Activated CD8-positive, alpha-beta T cell treated with anti-CD3 and anti-CD28 coated beads for 36 hours (primary cell): ENCODE measurements at regions not wholly inside any gene's neighbourhood (a gene's known extent, or its start where the extent isn't known, plus 50 kb on each side); places are given as distances from the start of the nearest gene placed in this dataset.

Source experiments
- ATAC-seq: fragments of 200-7000 bp; cut with Tn5 transposase; one replicate; pipeline ENCODE4 v1.10.0; 2021; ENCODE audit warnings: mild to moderate bottlenecking, moderate library complexity
- CTCF ChIA-PET: fragments of 350-600 bp; sonication (Branson Sonifier 250); formaldehyde crosslinking; loops from one replicate; lab custom pipeline; 2021; ENCODE audit warnings: antibody characterized with exemption; lab: Charles Lee
- POLR2A ChIA-PET: fragments of 350-600 bp; sonication (Branson Sonifier 250); formaldehyde crosslinking; loops from one replicate; lab custom pipeline; 2021; ENCODE audit warnings: antibody characterized with exemption; lab: Charles Lee
- DNase-seq: peaks from one replicate; pipeline ENCODE4 v3.0.0-alpha.2; 2020
- H3K27ac Mint-ChIP-seq: one replicate; pipeline ENCODE4 v1.8.0; 2021; ENCODE audit warnings: mild to moderate bottlenecking, mixed read lengths
- H3K27me3 Mint-ChIP-seq: one replicate; pipeline ENCODE4 v1.8.0; 2021; ENCODE audit warnings: mixed read lengths
- H3K36me3 Mint-ChIP-seq: one replicate; pipeline ENCODE4 v1.8.0; 2021; ENCODE audit warnings: low read depth, mixed read lengths
- H3K4me1 Mint-ChIP-seq: one replicate; pipeline ENCODE4 v1.8.0; 2021; ENCODE audit warnings: low read depth, mixed read lengths
- H3K4me3 Mint-ChIP-seq: one replicate; pipeline ENCODE4 v1.8.0; 2021; ENCODE audit warnings: mild to moderate bottlenecking, moderate library complexity, mixed read lengths
- H3K9me3 Mint-ChIP-seq: one replicate; pipeline ENCODE4 v1.8.0; 2021; ENCODE audit warnings: mixed read lengths
- CTCF ChIP-seq: fragments of 200-600 bp; IDR thresholded peaks from one replicate; pipeline ENCODE4 v1.8.0; 2022; ENCODE audit warnings: antibody characterized with exemption, mild to moderate bottlenecking
- intact Hi-C: fragments of 100-400 bp; cut with micrococcal nuclease; formaldehyde crosslinking; loops from one replicate; pipeline ENCODE4 v1.10.0; 2022

GRCh38 chr3:118075873-118076272 lies 958.8 kb downstream of the IGSF11 start:
- H3K27ac Mint-ChIP-seq = no peak overlapping the region
- ChIA-PET POLR2A (no interaction called here), CTCF (no interaction called here)
- H3K4me3 Mint-ChIP-seq = no peak overlapping the region
- peaks cover 14% of the 10 kb centered on the region for H3K9me3 Mint-ChIP-seq
- no peaks in the 10 kb centered on the region for H3K4me1 Mint-ChIP-seq
- DNase-seq = no peak
- no peak for ATAC-seq
- no peak for TF ChIP-seq CTCF
- no peaks in the 10 kb centered on the region for H3K36me3 Mint-ChIP-seq
- no peaks in the 10 kb centered on the region for H3K27me3 Mint-ChIP-seq
- intact Hi-C loops = no loop called here

GRCh38 chr3:118077332-118077731 lies 957.3 kb downstream of the IGSF11 start:
- peaks cover 14% of the 10 kb centered on the region for H3K9me3 Mint-ChIP-seq
- POLR2A ChIA-PET = no interaction called here
- H3K27me3 Mint-ChIP-seq = no peaks in the 10 kb centered on the region
- H3K4me1 Mint-ChIP-seq = no peaks in the 10 kb centered on the region
- no peak for ATAC-seq
- H3K4me3 Mint-ChIP-seq = no peak overlapping the region
- TF ChIP-seq CTCF = no peak
- intact Hi-C loops = no loop called here
- no peaks in the 10 kb centered on the region for H3K36me3 Mint-ChIP-seq
- no peak for DNase-seq
- CTCF ChIA-PET = no interaction called here
- no peak overlapping the region for H3K27ac Mint-ChIP-seq

GRCh38 chr3:118080889-118081288 lies 953.8 kb downstream of the IGSF11 start:
- POLR2A ChIA-PET = no interaction called here
- peaks cover 1% of the 10 kb centered on the region for H3K9me3 Mint-ChIP-seq
- H3K4me1 Mint-ChIP-seq = no peaks in the 10 kb centered on the region

GRCh38 chr3:118088696-118089095 lies 946.0 kb downstream of the IGSF11 start:
- peaks cover 15% of the 10 kb centered on the region for H3K9me3 Mint-ChIP-seq
- H3K27ac Mint-ChIP-seq = no peak overlapping the region
- no peaks in the 10 kb centered on the region for H3K4me1 Mint-ChIP-seq

More at GRCh38 chr3:118080889-118081288, 953.8 kb downstream of the IGSF11 start:
- CTCF ChIA-PET = no interaction called here
- H3K36me3 Mint-ChIP-seq = no peaks in the 10 kb centered on the region
- ATAC-seq = no peak
- TF ChIP-seq CTCF = no peak
- H3K27me3 Mint-ChIP-seq = no peaks in the 10 kb centered on the region
- H3K27ac Mint-ChIP-seq = no peak overlapping the region
- intact Hi-C loops = no loop called here
- DNase-seq = no peak
- no peak overlapping the region for H3K4me3 Mint-ChIP-seq

GRCh38 chr3:118089563-118089962 lies 945.1 kb downstream of the IGSF11 start:
- no peaks in the 10 kb centered on the region for H3K27me3 Mint-ChIP-seq
- POLR2A ChIA-PET = no interaction called here

More at GRCh38 chr3:118088696-118089095, 946.0 kb downstream of the IGSF11 start:
- ChIA-PET CTCF (no interaction called here), POLR2A (no interaction called here)
- H3K27me3 Mint-ChIP-seq = no peaks in the 10 kb centered on the region
- no peaks in the 10 kb centered on the region for H3K36me3 Mint-ChIP-seq
- ATAC-seq = no peak
- no peak overlapping the region for H3K4me3 Mint-ChIP-seq
- DNase-seq = no peak
- intact Hi-C loops = no loop called here
- TF ChIP-seq CTCF = no peak

More at GRCh38 chr3:118089563-118089962, 945.1 kb downstream of the IGSF11 start:
- no peak for TF ChIP-seq CTCF
- DNase-seq = no peak
- intact Hi-C loops = no loop called here
- Mint-ChIP-seq H3K4me3 (no peak overlapping the region), H3K36me3 (no peaks in the 10 kb centered on the region), H3K9me3 (peaks cover 22% of the 10 kb centered on the region), H3K27ac (no peak overlapping the region), H3K4me1 (no peaks in the 10 kb centered on the region)
- ATAC-seq = no peak
- CTCF ChIA-PET = no interaction called here
